ENCODE measurements at regions not wholly inside any gene's neighbourhood (a gene's known extent, or its start where the extent isn't known, plus 50 kb on each side); places are given as distances from the start of the nearest gene placed in this dataset.

DNA sequence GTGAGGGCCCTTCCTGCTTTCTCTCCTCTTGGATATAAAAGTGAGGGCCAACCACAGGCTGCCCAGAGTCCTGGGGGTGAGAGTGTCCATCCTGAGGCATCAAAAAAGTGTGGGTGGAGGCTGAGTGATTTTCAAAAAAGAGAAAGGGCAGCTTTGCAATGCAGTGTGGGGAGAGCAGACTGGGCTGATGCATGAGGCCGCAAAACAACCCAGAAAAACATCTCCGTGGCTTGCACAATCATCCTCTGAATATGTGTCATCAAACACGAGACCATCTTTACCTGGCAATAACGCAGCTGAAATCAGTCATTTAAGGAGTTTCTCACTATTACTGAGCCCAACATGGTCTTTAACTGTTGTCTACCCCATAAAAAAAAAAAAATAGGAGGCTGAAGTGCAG, 191.2 kb upstream of the SOX4 start:
- TF ChIP-seq CTCF (IDR thresholded peaks at IDR 0.05; ENCODE audit: low read length) (no peak), EZH2 (IDR thresholded peaks at IDR 0.05; ENCODE audit: borderline replicate concordance, low read length) (no peak)

Measured in OCI-LY1 (cell line).